GM10248 (cell line): ENCODE measurements at regions not wholly inside any gene's neighbourhood (a gene's known extent, or its start where the extent isn't known, plus 50 kb on each side); places are given as distances from the start of the nearest gene placed in this dataset.

ENCODE experiments used
- CTCF ChIA-PET: fragments of 300-600 bp; sonication (Branson Sonifier 250); formaldehyde crosslinking; extraction: SDS; loops from one replicate; lab custom pipeline; 2021; ENCODE audit warnings: antibody characterized with exemption; lab: Yijun Ruan, JAX
- POLR2A ChIA-PET: fragments of 350-650 bp; sonication (Branson Sonifier 250); formaldehyde crosslinking; extraction: SDS; loops from one replicate; lab custom pipeline; 2020; ENCODE audit warnings: antibody characterized with exemption; lab: Yijun Ruan, JAX
- DNase-seq: peaks from one replicate; pipeline ENCODE4 v3.0.0; 2012; ENCODE audit errors: extremely low spot score
- TF ChIP-seq, protein P1 (sequence below): IDR thresholded peaks from 2 replicates; pipeline ENCODE4 v1.5.1; 2012; ENCODE audit warnings: mild to moderate bottlenecking, low read depth; ENCODE audit errors: extremely low read depth, missing control alignments, control extremely low read depth

DNA sequence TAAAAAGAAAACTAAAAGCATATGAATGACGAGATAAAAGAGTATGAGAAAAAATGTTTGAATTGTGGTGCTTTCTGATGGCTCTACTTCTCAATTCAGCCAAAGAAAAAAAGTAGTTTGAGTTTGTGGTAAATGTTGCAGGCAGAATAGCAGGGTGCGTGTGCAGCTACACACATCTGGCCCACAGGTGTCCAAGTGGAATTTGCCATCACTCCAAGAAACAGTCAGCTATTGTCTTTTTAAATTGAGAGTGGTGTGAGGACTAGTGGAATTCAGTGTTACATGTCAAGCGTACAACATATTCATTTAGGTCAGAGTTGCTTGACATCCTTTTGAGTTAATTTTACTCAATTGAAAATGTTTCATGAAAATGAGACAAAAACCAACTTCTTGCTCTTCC lies 424.8 kb upstream of the MAD2L1 start:
- DNase-seq = no peak
- ChIA-PET CTCF (no interaction called here), POLR2A (no interaction called here)
- TF ChIP-seq, protein P1, sequence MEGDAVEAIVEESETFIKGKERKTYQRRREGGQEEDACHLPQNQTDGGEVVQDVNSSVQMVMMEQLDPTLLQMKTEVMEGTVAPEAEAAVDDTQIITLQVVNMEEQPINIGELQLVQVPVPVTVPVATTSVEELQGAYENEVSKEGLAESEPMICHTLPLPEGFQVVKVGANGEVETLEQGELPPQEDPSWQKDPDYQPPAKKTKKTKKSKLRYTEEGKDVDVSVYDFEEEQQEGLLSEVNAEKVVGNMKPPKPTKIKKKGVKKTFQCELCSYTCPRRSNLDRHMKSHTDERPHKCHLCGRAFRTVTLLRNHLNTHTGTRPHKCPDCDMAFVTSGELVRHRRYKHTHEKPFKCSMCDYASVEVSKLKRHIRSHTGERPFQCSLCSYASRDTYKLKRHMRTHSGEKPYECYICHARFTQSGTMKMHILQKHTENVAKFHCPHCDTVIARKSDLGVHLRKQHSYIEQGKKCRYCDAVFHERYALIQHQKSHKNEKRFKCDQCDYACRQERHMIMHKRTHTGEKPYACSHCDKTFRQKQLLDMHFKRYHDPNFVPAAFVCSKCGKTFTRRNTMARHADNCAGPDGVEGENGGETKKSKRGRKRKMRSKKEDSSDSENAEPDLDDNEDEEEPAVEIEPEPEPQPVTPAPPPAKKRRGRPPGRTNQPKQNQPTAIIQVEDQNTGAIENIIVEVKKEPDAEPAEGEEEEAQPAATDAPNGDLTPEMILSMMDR = no peak

DNA sequence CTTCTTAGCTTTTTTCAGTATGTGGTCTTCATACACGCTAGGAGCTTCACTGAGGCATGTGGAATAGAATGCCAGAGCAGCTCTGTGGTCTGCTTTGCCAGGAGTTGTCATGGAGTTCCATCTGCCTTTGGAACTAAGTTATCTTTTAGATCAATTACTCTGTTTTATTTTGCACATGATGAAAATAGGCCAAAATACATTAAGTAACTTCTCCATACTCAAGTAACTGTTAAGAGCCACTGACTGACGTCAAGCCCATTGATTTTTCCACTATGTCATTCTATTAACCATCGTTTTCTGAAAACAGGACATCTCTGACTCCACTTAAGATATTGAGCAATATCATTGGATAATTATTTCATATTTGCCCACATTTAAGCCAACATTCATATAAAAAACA lies 415.1 kb upstream of the MAD2L1 start:
- CTCF ChIA-PET = no interaction called here
- no peak for DNase-seq
- POLR2A ChIA-PET = no interaction called here
- TF ChIP-seq, protein P1 = no peak

DNA sequence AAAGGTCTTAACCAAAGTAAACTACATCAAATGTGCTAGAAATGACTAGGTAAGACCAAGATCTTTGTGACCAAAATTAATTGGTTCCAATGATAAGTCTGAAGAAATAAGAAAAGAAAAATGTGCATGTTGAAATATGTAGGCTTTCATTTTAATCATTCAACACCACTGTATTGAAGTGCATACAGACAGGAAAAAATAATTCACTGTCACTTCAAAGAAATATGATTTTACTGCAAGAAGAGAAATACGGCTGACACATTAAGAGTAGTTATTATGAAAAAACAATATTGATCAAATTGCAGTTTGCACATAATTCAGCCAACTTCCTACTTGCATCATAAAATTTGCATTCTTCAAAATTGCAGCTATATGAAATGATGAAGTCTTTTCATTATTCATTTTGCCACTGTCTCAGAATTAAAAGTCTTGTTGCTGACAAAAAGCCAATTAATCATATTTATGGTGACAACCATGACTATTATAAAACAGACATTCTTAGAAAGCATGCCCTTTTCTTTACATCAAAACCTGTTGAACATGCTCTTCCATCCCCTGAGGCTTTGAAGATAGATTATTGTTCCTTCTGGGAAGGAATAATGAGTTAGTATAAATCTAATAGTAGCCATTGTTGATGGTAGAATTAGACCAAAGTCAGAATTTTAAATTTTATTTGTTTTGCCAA lies 405.9 kb upstream of the MAD2L1 start:
- CTCF ChIA-PET = no interaction called here
- DNase-seq = no peak
- POLR2A ChIA-PET = no interaction called here
- TF ChIP-seq, protein P1 = no peak

DNA sequence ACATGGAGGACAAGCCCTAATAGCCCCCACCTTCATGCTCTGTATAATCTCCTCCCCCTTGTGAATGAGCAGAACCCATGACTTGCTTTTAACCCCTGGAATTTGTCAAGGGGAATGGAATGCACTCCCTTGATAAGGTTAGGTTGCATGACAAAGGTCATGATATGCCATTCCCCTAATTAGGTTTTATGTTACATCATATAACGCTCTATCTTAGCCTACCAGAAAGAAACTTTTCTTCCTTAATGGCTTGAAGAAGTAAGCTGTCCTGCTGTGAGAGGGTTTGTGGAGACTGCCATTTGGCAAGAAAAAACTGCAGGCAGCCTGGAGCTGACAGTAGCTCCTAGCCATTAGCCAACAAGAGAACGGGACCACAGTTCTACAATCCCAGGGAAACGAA lies 399.8 kb upstream of the MAD2L1 start:
- TF ChIP-seq, protein P1 = no peak
- DNase-seq = no peak
- ChIA-PET POLR2A (no interaction called here), CTCF (no interaction called here)

DNA sequence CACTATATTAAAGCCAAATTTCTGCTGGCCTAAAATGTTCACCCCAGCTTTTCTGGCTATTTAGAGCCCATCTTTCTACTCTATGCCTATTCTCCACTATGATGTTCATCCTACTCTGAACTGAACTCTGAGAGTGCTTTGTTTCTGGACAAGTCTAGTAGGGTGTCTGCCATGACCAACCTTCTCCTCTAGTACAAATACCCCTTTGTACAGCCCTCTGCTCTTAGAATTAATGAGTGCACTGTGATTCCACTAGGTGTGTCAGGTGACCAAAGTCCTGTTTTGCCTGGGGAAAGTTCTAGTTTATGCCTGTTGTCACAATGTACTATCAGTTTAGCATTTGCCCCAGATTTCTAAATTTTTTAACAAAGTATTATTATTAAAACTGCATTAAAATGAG lies 388.1 kb upstream of the MAD2L1 start:
- TF ChIP-seq, protein P1 = no peak
- no peak for DNase-seq
- ChIA-PET POLR2A (no interaction called here), CTCF (interaction anchor here (1.5 kb wide), 1 partner anchor 15 kb away, joined by 3 read pairs; no protein-coding TSS in a partner anchor)

DNA sequence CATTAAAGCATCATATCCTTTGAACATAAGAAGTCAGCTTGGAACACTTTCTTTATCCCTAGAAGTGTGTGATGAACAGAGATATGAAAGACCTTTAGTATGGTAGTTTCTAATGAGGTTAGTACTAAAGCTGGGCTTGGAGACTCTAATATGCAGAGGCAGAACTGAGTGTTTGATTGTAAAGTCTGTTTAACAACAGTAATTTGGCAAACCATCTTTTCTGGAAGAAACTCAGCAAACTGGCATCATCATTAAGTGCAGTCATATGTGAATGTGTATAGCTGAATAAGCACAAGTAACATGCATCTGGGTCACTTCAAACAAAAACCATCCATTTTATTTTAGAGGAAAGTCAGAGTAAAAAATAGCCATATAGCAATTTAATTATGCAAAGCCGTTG lies 385.9 kb upstream of the MAD2L1 start:
- TF ChIP-seq, protein P1 = no peak
- ChIA-PET POLR2A (no interaction called here), CTCF (no interaction called here)
- no peak for DNase-seq

DNA sequence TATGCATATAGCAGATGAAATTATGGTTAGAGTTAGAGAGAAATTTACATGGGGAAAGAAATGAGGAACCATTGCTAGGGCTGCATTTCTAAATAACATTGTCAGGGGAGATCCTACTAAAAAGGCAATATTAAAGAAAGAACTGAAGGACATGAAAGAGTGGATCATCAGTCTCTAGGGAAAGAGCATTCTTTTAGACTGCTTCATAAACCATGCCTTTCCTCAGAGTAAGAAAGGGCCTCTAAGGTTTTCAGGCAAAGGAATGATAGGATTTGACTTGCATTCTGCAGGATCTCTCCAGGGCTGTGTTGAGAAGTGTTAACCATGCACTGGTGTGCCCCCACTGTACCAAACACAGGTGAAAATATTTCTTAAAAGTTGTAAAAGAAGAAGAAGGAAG lies 385.4 kb upstream of the MAD2L1 start:
- DNase-seq = no peak
- TF ChIP-seq, protein P1 = no peak
- ChIA-PET CTCF (no interaction called here), POLR2A (no interaction called here)
